HEK293 (cell line): ENCODE measurements at regions not wholly inside any gene's neighbourhood (a gene's known extent, or its start where the extent isn't known, plus 50 kb on each side); places are given as distances from the start of the nearest gene placed in this dataset.

Experiments
- CTCF ChIP-seq: fragments of 450-650 bp; formaldehyde crosslinking; IDR thresholded peaks from 2 replicates; pipeline ENCODE4 v1.5.1; 2016; ENCODE audit warnings: missing biosample characterization, missing genetic modification characterization
- KLF16 ChIP-seq: fragments of 450-650 bp; formaldehyde crosslinking; IDR thresholded peaks from 2 replicates; pipeline ENCODE4 v1.5.1; 2017; ENCODE audit warnings: missing biosample characterization, missing genetic modification characterization
- PRDM2 ChIP-seq: fragments of 450-650 bp; formaldehyde crosslinking; IDR thresholded peaks from 2 replicates; pipeline ENCODE4 v1.5.1; 2016; ENCODE audit warnings: missing biosample characterization, missing genetic modification characterization, borderline replicate concordance
- ZBTB44 ChIP-seq: fragments of 450-650 bp; IDR thresholded peaks from 2 replicates; pipeline ENCODE4 v1.5.1; 2018; ENCODE audit warnings: missing biosample characterization, mild to moderate bottlenecking, missing genetic modification characterization
- ZNF121 ChIP-seq: fragments of 450-650 bp; formaldehyde crosslinking; IDR thresholded peaks from 2 replicates; pipeline ENCODE4 v1.5.1; 2016; ENCODE audit warnings: missing biosample characterization, missing genetic modification characterization
- ZNF423 ChIP-seq: fragments of 450-650 bp; formaldehyde crosslinking; IDR thresholded peaks from 2 replicates; pipeline ENCODE4 v1.5.1; 2016; ENCODE audit warnings: missing biosample characterization, missing genetic modification characterization
- ZNF529 ChIP-seq: fragments of 450-650 bp; formaldehyde crosslinking; IDR thresholded peaks from 2 replicates; pipeline ENCODE4 v1.5.1; 2017; ENCODE audit warnings: missing genetic modification characterization, missing biosample characterization; ENCODE audit not compliant: insufficient replicate concordance
- ZNF660 ChIP-seq: fragments of 450-650 bp; IDR thresholded peaks from 2 replicates; pipeline ENCODE4 v1.5.1; 2018; ENCODE audit warnings: missing biosample characterization, mild to moderate bottlenecking, missing genetic modification characterization
- ZNF707 ChIP-seq: fragments of 450-650 bp; formaldehyde crosslinking; IDR thresholded peaks from 2 replicates; pipeline ENCODE4 v1.5.1; 2016; ENCODE audit warnings: missing biosample characterization, missing genetic modification characterization

GRCh38 chr1:239872626-239873025, 219.1 kb upstream of the FMN2 start:
- TF ChIP-seq ZNF529 (no peak), CTCF (tag by site-specific recombination) (no peak), PRDM2 (no peak), KLF16 (tag by site-specific recombination) (no peak), ZNF660 (no peak), ZNF423 (tag by site-specific recombination) (no peak), ZBTB44 (tag by site-specific recombination) (no peak), ZNF121 (tag by site-specific recombination) (no peak), ZNF707 (no peak)
